22Rv1 (cell line): ENCODE measurements at regions not wholly inside any gene's neighbourhood (a gene's known extent, or its start where the extent isn't known, plus 50 kb on each side); places are given as distances from the start of the nearest gene placed in this dataset.

Experiments
- CTCF ChIP-seq: fragments of 450-650 bp; IDR thresholded peaks from 2 replicates; pipeline ENCODE4 v1.5.1; 2017; ENCODE audit warnings: mild to moderate bottlenecking
- ZFX ChIP-seq: fragments of 450-650 bp; IDR thresholded peaks from 2 replicates; pipeline ENCODE4 v1.6.1; 2017; ENCODE audit warnings: antibody characterized with exemption, borderline replicate concordance

- TF ChIP-seq CTCF (no peak), ZFX (no peak)
Observed at GRCh38 chr1:219333626-219334025, 159.9 kb downstream of the LYPLAL1 start.
